ENCODE measurements at regions not wholly inside any gene's neighbourhood (a gene's known extent, or its start where the extent isn't known, plus 50 kb on each side); places are given as distances from the start of the nearest gene placed in this dataset.

DNA sequence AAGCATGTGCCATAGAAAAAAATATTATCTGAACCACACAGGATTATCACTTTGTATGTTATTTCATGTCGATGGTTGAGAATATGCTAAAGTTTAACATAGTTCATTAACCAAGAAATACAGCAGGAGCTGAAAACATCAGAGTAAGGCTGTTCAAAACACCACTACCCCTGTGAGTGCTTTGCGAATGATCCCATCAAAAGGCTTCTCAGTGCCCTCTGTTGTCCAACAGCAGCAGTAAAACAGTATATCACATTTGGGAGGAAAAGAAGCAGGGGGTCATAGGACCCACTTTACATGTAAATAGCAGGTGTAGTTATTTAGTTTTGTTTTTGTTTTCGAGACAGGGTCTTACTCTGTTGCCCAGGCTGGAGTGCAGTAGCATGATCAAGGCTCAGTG lies 289.4 kb upstream of the FMN2 start:
- Histone ChIP-seq H3K4me3 (no peak overlapping the region), H3K9me3 (no peaks in the 10 kb centered on the region), H3K27ac (no peak overlapping the region), H3K4me1 (peaks cover 0 to 17% (median 7%) of the 10 kb centered on the region in 4 donors), H3K36me3 (no peaks in the 10 kb centered on the region), H3K27me3 (no peaks in the 10 kb centered on the region)
- intact Hi-C loops (cut with DNase I; ENCODE audit: low total_unique reads): no loop called here
- WGBS, 5 donors: 70 to 84% (median 81%) methylated on average over 3 of the region's 3 CpGs
- TF ChIP-seq CTCF (IDR thresholded peaks at IDR 0.05): no peak
- TF ChIP-seq EP300 (IDR thresholded peaks at IDR 0.05): no peak
- DNase-seq: no peak

DNA sequence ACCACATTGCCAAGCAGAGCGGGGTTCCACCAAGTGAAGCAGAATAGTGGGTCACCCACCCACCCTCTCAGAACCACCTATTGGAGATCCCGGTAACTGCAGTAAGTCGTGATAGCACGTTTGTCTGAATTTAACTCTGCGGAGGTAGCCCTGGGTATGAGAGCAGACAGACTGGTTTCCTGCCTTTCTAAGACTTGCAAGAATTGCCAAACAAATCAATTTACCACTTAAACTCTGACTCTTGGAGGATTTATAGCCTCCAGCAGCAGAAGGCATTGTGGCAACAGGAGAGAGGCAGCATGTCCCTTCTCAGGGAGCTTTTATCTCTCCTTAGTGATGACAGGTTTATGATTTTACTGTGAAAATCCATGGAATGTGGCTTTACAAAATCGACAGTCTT lies 287.9 kb upstream of the FMN2 start:
- Histone ChIP-seq H3K36me3 (no peaks in the 10 kb centered on the region), H3K4me3 (no peak overlapping the region), H3K9me3 (no peaks in the 10 kb centered on the region), H3K27ac (no peak overlapping the region), H3K27me3 (no peaks in the 10 kb centered on the region), H3K4me1 (peaks cover 0 to 28% (median 7%) of the 10 kb centered on the region in 4 donors)
- intact Hi-C loops (cut with DNase I; ENCODE audit: low total_unique reads): no loop called here
- 71 to 82% (median 82%) methylated on average over 6 of the region's 6 CpGs for WGBS, 5 donors
- no peak for TF ChIP-seq POLR2A (IDR thresholded peaks at IDR 0.05)
- no peak for TF ChIP-seq EP300 (IDR thresholded peaks at IDR 0.05)
- TF ChIP-seq POLR2AphosphoS5 (IDR thresholded peaks at IDR 0.05): no peak
- no peak for TF ChIP-seq CTCF (IDR thresholded peaks at IDR 0.05)
- no peak for DNase-seq

GRCh38 chr1:239804266-239804665 lies 287.4 kb upstream of the FMN2 start:
- H3K27me3 ChIP-seq: no peaks in the 10 kb centered on the region
- intact Hi-C loops (cut with DNase I; ENCODE audit: low total_unique reads): no loop called here
- DNase-seq: no peak
- H3K9me3 ChIP-seq: no peaks in the 10 kb centered on the region
- 82 to 93% (median 88%) methylated on average over 4 of the region's 4 CpGs for WGBS, 5 donors
- no peak overlapping the region for H3K4me3 ChIP-seq
- no peak for TF ChIP-seq POLR2AphosphoS5 (IDR thresholded peaks at IDR 0.05)
- TF ChIP-seq EP300 (IDR thresholded peaks at IDR 0.05): no peak
- no peak for TF ChIP-seq POLR2A (IDR thresholded peaks at IDR 0.05)
- no peak for TF ChIP-seq CTCF (IDR thresholded peaks at IDR 0.05)
- no peaks in the 10 kb centered on the region for H3K36me3 ChIP-seq
- H3K27ac ChIP-seq: no peak overlapping the region
- peaks cover 0 to 28% (median 7%) of the 10 kb centered on the region in 4 donors for H3K4me1 ChIP-seq

GRCh38 chr1:239805042-239805441 lies 286.6 kb upstream of the FMN2 start:
- H3K4me3 ChIP-seq: no peak overlapping the region
- intact Hi-C loops (cut with DNase I; ENCODE audit: low total_unique reads): no loop called here
- TF ChIP-seq EP300 (IDR thresholded peaks at IDR 0.05) (no peak), POLR2A (IDR thresholded peaks at IDR 0.05) (no peak), CTCF (IDR thresholded peaks at IDR 0.05) (no peak), POLR2AphosphoS5 (IDR thresholded peaks at IDR 0.05) (no peak)
- no peaks in the 10 kb centered on the region for H3K36me3 ChIP-seq
- no peak for DNase-seq
- H3K27me3 ChIP-seq: no peaks in the 10 kb centered on the region
- peak overlapping the region in 2 of 5 donors; percentile 37 to 67 for H3K27ac ChIP-seq
- no peaks in the 10 kb centered on the region for H3K9me3 ChIP-seq
- WGBS, 5 donors: 87 to 94% (median 91%) methylated on average over 4 of the region's 4 CpGs
- peaks cover 0 to 28% (median 7%) of the 10 kb centered on the region in 4 donors for H3K4me1 ChIP-seq

Measured in stomach (tissue), 8 donors.